ENCODE measurements at regions not wholly inside any gene's neighbourhood (a gene's known extent, or its start where the extent isn't known, plus 50 kb on each side); places are given as distances from the start of the nearest gene placed in this dataset.
"Not testable (repeated sequence)": the region's sequence is repeated elsewhere in the genome, so short reads cannot be mapped to it uniquely, and the experiment has no call there.

- not testable (repeated sequence) for ATAC-seq
These were observed 194.2 kb downstream of the POTEM start for GRCh38 chr14:19161251-19162033.

GRCh38 chr14:19162034-19162706 is 194.9 kb downstream of the POTEM start:
- DNase-seq; H3K9me3 ChIP-seq; H3K36me3 ChIP-seq; intact Hi-C loops (cut with DNase I); ATAC-seq; H3K27ac ChIP-seq; H3K4me3 ChIP-seq; H3K4me1 ChIP-seq; H3K27me3 ChIP-seq: not testable (repeated sequence)
- 38% methylated on average over 5 of the region's 7 CpGs for WGBS (ENCODE audit: insufficient coverage, low coverage, low lambda C conversion rate, missing lambda C conversion rate)

More at GRCh38 chr14:19161251-19162033, 194.2 kb downstream of the POTEM start:
- H3K27me3 ChIP-seq; H3K4me1 ChIP-seq; H3K27ac ChIP-seq; H3K9me3 ChIP-seq; H3K36me3 ChIP-seq; H3K4me3 ChIP-seq; intact Hi-C loops (cut with DNase I): not testable (repeated sequence)
- DNase-seq, result peak in 2 of 3 donors; percentile 21 to 45
- 70% methylated on average over 4 of the region's 6 CpGs for WGBS (ENCODE audit: insufficient coverage, low coverage, low lambda C conversion rate, missing lambda C conversion rate)

GRCh38 chr14:19162920-19163319 is 195.7 kb downstream of the POTEM start:
- H3K4me3 ChIP-seq; H3K36me3 ChIP-seq; H3K9me3 ChIP-seq; DNase-seq; ATAC-seq; intact Hi-C loops (cut with DNase I); H3K4me1 ChIP-seq; H3K27ac ChIP-seq; H3K27me3 ChIP-seq: not testable (repeated sequence)
- 63% methylated on average over 2 of the region's 3 CpGs for WGBS (ENCODE audit: insufficient coverage, low coverage, low lambda C conversion rate, missing lambda C conversion rate)

- DNase-seq; H3K4me3 ChIP-seq; H3K27me3 ChIP-seq; H3K27ac ChIP-seq; H3K4me1 ChIP-seq; ATAC-seq; intact Hi-C loops (cut with DNase I); H3K9me3 ChIP-seq; H3K36me3 ChIP-seq: not testable (repeated sequence)
- 43% methylated on average over 1 of the region's 2 CpGs for WGBS (ENCODE audit: insufficient coverage, low coverage, low lambda C conversion rate, missing lambda C conversion rate)
These were observed 196.7 kb downstream of the POTEM start for GRCh38 chr14:19163891-19164290.

GRCh38 chr14:19164426-19164825 is 197.2 kb downstream of the POTEM start:
- H3K36me3 ChIP-seq; H3K9me3 ChIP-seq; H3K27ac ChIP-seq; intact Hi-C loops (cut with DNase I); H3K4me3 ChIP-seq; H3K4me1 ChIP-seq; H3K27me3 ChIP-seq; DNase-seq; ATAC-seq: not testable (repeated sequence)
- WGBS (ENCODE audit: insufficient coverage, low coverage, low lambda C conversion rate, missing lambda C conversion rate), result no CpG with 5 or more reads among the region's 1 CpG

- ATAC-seq; H3K36me3 ChIP-seq; H3K27ac ChIP-seq; H3K9me3 ChIP-seq; intact Hi-C loops (cut with DNase I); DNase-seq; H3K27me3 ChIP-seq; H3K4me3 ChIP-seq; H3K4me1 ChIP-seq: not testable (repeated sequence)
- WGBS (ENCODE audit: insufficient coverage, low coverage, low lambda C conversion rate, missing lambda C conversion rate), result 80% methylated on average over 1 of the region's 3 CpGs
These were observed 198.8 kb downstream of the POTEM start for GRCh38 chr14:19166056-19166455.

GRCh38 chr14:19167454-19168190 is 200.4 kb downstream of the POTEM start:
- H3K4me1 ChIP-seq; H3K27me3 ChIP-seq; H3K36me3 ChIP-seq; ATAC-seq; H3K4me3 ChIP-seq; H3K9me3 ChIP-seq; H3K27ac ChIP-seq; intact Hi-C loops (cut with DNase I): not testable (repeated sequence)
- 75% methylated on average over 5 of the region's 8 CpGs for WGBS (ENCODE audit: insufficient coverage, low coverage, low lambda C conversion rate, missing lambda C conversion rate)
- DNase-seq, result peak in 1 of 3 donors; percentile 15

- H3K4me1 ChIP-seq; H3K36me3 ChIP-seq; intact Hi-C loops (cut with DNase I); H3K27me3 ChIP-seq; H3K9me3 ChIP-seq; DNase-seq; ATAC-seq; H3K27ac ChIP-seq; H3K4me3 ChIP-seq: not testable (repeated sequence)
- WGBS (ENCODE audit: insufficient coverage, low coverage, low lambda C conversion rate, missing lambda C conversion rate), result no CpG with 5 or more reads among the region's 7 CpGs
These were observed 201.0 kb downstream of the POTEM start for GRCh38 chr14:19168261-19168660.

GRCh38 chr14:19169561-19170362 is 202.5 kb downstream of the POTEM start:
- DNase-seq; H3K9me3 ChIP-seq; intact Hi-C loops (cut with DNase I); H3K4me3 ChIP-seq; ATAC-seq; H3K4me1 ChIP-seq; H3K27me3 ChIP-seq; H3K27ac ChIP-seq; H3K36me3 ChIP-seq: not testable (repeated sequence)
- WGBS (ENCODE audit: insufficient coverage, low coverage, low lambda C conversion rate, missing lambda C conversion rate), result 70% methylated on average over 4 of the region's 7 CpGs

- intact Hi-C loops (cut with DNase I); H3K27ac ChIP-seq; H3K36me3 ChIP-seq; H3K4me3 ChIP-seq; H3K9me3 ChIP-seq; H3K27me3 ChIP-seq; ATAC-seq; DNase-seq; H3K4me1 ChIP-seq: not testable (repeated sequence)
These were observed 205.5 kb downstream of the POTEM start for GRCh38 chr14:19172745-19173144.

GRCh38 chr14:19173188-19173587 is 206.0 kb downstream of the POTEM start:
- DNase-seq; H3K9me3 ChIP-seq; ATAC-seq; H3K36me3 ChIP-seq; intact Hi-C loops (cut with DNase I); H3K4me1 ChIP-seq; H3K27ac ChIP-seq; H3K4me3 ChIP-seq; H3K27me3 ChIP-seq: not testable (repeated sequence)
- WGBS (ENCODE audit: insufficient coverage, low coverage, low lambda C conversion rate, missing lambda C conversion rate), result 63% methylated on average over 2 of the region's 3 CpGs

Data from right lobe of liver (tissue), 6 donors.